VCaP (cell line): ENCODE measurements at regions not wholly inside any gene's neighbourhood (a gene's known extent, or its start where the extent isn't known, plus 50 kb on each side); places are given as distances from the start of the nearest gene placed in this dataset.

Experiments used
- H3K27ac ChIP-seq: fragments of 450-650 bp; 2 replicates; pipeline ENCODE4 v1.5.1; 2017
- CTCF ChIP-seq: fragments of 450-650 bp; conservative IDR thresholded peaks from 2 replicates; pipeline ENCODE4 v1.5.1; 2017; ENCODE audit warnings: mild to moderate bottlenecking, moderate library complexity

GRCh38 chr5:112002376-112002775 is 245.4 kb upstream of the NREP start:
- no peak overlapping the region for H3K27ac ChIP-seq
- TF ChIP-seq CTCF: no peak

GRCh38 chr5:111999286-111999685 is 242.3 kb upstream of the NREP start:
- no peak overlapping the region for H3K27ac ChIP-seq
- TF ChIP-seq CTCF: no peak

- no peak for TF ChIP-seq CTCF
- H3K27ac ChIP-seq: no peak overlapping the region
Observed at GRCh38 chr5:111998871-111999270, 241.9 kb upstream of the NREP start.

GRCh38 chr5:111997711-111998110 is 240.7 kb upstream of the NREP start:
- no peak overlapping the region for H3K27ac ChIP-seq
- TF ChIP-seq CTCF: no peak

- no peak for TF ChIP-seq CTCF
Observed at GRCh38 chr5:111997308-111997707, 240.3 kb upstream of the NREP start.

GRCh38 chr5:111996574-111996973 is 239.6 kb upstream of the NREP start:
- TF ChIP-seq CTCF: no peak
- no peak overlapping the region for H3K27ac ChIP-seq

More at GRCh38 chr5:111997308-111997707, 240.3 kb upstream of the NREP start:
- H3K27ac ChIP-seq: no peak overlapping the region

GRCh38 chr5:111995701-111996100 is 238.7 kb upstream of the NREP start:
- H3K27ac ChIP-seq: no peak overlapping the region
- TF ChIP-seq CTCF: no peak

- TF ChIP-seq CTCF: no peak
Observed at GRCh38 chr5:111993242-111993641, 236.2 kb upstream of the NREP start.

More at GRCh38 chr5:111993242-111993641, 236.2 kb upstream of the NREP start:
- H3K27ac ChIP-seq: no peak overlapping the region
